ENCODE measurements at regions not wholly inside any gene's neighbourhood (a gene's known extent, or its start where the extent isn't known, plus 50 kb on each side); places are given as distances from the start of the nearest gene placed in this dataset.
"Not testable (repeated sequence)": the region's sequence is repeated elsewhere in the genome, so short reads cannot be mapped to it uniquely, and the experiment has no call there.

DNA sequence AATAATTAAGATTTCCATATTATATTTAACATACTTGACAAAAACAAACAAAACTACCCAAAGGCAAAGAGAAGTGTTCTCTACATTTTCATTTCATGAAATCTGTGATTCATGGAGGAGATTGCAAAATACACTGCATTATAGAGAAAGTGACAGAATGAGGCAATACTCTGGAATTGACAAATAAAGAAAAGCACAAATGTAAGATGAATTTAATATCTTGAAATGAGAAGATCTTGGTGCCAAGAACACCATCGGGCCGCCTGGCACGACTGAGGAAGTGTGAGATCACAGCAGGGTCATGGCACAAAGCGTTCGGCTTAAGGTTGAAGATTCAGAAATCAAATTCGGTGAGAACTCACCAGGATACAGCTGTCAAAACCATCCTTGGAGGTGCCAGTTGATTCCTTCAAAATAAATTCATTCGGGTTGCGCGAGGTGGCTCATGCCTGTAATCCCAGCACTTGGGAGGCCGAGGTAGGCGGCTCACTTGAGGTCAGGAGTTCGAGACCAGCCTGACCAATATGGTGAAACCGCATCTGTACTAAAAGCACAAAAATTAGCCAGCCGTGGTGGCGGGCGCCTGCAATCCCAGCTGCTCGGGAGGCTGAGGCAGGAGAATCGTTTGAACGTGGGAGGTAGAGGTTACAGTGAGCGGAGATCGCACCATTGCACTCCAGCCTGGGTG is 174.0 kb upstream of the PFKP start:
- FAIRE-seq = no peak
- no peak for DNase-seq (ENCODE audit: low spot score)

DNA sequence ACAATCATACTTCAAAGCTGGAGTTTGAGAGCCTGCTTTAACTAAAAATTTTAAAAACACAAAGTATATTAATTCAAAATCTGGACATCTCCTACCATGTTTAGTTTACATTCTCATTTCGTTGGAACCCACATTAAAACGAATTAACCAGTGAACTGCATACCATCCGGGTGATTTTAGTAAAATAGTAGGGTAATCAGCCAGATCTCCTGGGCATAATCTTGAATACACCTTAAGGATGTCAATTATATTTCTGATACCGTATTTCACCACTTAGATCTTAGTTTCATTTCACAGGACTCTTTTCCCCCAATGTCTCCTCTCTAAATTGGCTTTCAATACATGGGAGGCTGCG is 175.6 kb upstream of the PFKP start:
- no peak for DNase-seq (ENCODE audit: low spot score)
- no peak for FAIRE-seq

DNA sequence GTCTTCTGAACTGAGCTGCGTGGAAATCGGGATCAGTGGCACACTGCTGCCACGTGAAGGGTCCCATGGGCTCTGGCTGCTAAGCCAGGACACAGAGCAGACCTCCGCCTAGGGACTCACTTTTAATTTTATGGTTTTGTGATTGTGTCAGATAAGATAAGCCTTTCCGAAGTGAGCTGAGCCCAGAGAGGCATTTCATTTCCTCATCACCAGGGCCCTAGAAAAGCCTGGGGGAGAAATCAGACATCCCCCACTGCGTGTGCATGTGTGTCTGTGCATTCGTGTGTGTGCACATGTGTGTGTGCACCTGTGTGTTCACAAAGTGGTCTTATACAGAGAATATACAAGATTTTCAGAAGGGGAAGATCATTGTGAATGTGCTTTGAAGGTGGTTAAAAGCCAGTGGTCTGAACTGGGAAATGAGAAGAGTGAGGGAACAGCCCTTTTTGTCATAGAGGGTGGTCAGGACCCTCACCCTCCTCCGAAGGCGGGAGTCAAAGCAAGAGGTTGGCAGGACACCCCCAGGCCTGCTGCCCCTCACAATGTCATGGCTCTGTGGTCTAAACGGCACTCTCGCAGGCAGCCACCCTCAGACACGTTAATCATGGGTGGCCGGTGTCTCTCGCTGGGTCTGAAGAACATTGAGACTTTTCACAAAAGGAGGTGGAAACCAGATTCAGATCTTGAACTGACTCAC is 176.1 kb upstream of the PFKP start:
- FAIRE-seq (no peak), DNase-seq (ENCODE audit: low spot score) (no peak)

DNA sequence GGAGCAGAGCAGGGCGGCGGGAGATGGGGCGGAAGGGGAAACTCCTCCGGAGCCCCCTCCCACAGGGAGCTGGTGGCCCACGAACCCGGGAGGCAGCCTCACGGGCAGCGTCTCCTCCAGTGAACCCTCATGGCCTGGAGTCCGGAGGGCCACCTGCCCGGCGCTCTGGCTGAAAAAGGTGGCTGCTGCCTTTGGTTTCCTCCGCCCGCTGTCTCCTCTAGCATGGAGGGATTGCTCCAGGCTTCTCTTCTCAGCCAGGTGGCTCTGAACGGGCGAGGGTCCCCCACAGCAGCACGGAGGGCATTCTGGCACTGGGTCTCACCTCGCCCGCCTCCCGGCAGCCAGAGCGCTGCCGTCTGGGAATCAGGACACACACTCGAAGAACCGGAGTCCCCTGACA is 177.3 kb upstream of the PFKP start:
- no peak for DNase-seq (ENCODE audit: low spot score)
- no peak for FAIRE-seq

DNA sequence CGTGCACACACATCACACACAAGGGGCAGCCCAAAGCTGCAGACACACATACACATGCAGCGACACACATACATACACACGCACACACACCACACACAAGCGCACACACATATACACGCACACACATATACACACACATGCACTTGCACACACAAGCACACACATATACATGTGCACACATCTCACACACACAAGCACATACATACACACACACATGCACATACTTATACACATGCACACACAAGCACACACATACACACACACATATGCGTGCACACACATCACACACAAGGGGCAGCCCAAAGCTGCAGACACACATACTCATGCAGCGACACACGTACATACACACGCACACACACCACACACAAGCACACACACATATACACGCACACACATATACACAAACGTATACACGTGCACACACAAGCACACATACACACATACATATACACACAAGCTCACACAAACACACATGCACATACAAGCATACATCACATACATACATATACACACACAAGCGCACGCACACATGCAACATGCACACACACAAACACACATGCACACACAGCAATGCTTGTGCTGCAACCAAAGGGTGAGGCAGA is 178.8 kb upstream of the PFKP start:
- DNase-seq (ENCODE audit: low spot score) (no peak), FAIRE-seq (no peak)

DNA sequence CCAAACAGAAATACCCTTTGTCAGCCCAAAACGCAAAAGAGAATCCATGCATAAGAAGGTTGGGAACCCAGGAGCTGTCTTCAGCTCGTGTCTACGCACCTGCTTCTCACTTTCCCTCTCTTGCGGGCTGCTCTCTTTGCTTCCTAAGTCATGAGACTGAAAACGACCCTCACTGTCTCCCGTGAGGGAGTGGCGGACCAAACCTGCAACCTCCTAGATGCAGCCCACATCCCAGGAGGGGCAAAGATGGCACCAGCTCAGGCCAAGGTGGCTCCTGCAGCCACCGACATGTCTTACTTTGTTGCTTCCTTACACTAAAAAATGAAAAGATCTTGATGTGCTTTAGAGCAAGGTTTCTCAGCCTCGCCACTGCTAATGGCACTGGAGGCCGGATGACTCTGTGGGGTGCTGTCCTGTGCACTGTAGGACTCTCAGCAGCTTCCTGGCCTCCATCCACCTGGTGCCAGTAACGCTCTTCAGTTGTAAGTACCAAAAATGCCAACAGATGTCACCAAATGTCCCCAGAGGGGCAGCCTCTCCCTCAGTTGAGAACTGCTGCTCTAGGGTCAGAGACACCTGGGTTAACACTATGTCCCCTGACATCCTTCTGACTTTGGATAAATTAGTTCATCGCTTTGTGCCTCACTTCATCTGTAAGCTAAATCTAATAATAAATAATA is 179.8 kb upstream of the PFKP start:
- DNase-seq (ENCODE audit: low spot score) = no peak
- FAIRE-seq = no peak

DNA sequence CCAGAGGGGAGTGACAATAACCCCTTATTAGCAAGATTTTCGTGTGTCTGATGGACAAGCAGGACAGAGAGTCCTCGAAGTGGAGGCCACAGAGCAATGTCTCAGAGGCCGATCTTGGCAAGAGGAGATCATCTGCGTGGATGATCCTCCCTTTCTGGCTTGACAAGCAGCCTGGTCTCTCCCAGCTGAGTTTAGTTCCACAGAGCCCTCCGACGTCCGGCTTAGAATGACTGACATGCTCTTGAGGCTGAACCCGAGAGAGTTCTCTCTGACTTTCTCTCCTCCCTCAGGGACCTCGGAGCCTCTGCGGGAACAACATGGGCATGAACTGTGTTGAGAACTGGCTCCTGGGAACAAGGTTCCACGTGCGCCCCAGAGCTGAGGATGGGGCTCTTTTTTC is 180.7 kb upstream of the PFKP start:
- DNase-seq (ENCODE audit: low spot score) (no peak), FAIRE-seq (no peak)

DNA sequence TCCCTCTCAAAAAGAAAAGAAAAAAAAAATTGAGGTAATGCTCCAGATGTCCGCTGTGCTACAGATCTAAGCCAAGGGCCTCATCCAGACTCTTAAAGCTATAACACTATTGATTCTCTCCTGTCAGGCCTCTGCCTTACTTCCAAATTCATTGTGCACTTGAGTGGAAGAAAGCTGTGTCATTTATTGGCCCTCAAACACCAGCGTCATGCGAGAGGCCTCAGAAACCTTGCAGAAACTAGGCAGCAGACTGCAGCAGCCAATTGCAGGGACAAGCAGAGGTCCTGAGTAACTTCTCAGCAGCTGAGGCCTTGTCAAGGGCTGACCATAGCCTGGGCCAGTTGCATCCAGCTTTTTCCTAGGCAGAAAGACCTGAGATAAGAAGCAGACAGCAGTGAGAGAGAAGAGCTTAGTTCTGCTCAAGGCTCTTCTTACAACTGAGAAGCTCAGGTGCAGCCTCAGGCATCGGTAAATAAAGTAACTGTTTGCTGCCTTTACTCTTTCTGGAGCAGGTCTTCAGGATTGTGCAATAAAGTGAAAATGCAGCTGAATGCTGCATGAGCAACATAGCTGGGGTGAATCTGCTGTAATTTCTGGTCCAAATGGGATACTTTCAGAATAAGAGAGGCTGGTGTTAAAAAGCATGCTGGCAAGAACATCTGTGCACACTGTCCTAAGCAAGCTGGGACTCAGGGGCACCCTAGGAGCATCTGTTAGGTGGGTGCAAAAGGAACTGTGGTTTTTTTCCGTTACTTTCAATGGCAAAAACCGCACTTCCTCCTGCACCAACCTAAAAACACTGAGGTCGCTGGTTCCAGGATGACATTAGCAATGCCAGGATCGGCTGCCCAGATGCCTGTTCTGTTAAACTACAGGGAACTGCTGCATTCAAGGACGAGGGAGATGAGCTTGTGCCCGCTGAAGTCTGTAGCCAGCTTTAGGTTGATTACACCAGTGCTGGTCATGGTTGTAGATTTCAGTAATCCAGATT is 181.8 kb upstream of the PFKP start:
- no peak for FAIRE-seq
- DNase-seq (ENCODE audit: low spot score) = no peak

DNA sequence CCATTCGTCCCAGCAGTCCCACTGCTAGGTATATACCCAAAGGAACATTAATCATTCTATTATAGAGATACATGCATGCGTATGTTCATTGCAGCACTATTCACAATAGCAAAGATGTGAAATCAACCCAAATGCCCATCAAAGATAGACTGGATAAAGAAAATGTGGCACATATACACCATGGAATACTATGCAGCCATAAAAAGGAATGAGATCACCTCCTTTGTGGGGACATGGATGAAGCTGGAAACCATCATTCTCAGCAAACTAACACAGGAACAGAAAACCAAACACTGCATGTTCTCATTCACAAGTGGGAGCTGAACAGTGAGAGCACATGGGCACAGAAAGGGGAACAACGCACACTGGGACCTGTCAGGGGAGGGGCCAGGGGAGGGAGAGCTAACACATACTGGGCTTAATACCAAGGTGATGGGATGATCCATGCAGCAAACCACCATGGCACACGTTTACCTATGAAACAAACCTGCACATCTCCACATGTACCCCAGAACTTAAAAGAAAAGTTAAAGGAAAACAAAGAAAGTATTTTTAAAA is 183.3 kb upstream of the PFKP start:
- FAIRE-seq = not testable (repeated sequence)

DNA sequence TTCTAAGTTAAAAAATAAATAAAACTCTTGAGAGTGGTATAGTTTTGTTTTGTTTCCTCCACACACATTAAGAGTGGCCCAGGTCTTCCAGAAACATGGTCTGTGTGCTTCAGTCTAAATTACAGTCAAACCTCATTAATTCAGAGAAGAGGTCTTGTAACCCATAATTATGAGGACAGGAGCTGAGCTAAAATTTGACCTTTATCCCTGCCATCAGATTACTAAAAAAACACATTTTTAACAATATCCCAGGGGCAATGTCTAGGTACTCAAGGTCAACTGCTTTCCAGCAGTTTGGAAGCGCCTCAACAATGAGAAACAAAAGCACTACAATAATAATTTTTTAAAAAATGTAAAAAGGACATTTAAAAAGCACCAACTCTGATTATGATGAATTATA is 184.1 kb upstream of the PFKP start:
- no peak for FAIRE-seq

More for the DNA sequence above, 183.3 kb upstream of the PFKP start:
- not testable (repeated sequence) for DNase-seq (ENCODE audit: low spot score)

DNA sequence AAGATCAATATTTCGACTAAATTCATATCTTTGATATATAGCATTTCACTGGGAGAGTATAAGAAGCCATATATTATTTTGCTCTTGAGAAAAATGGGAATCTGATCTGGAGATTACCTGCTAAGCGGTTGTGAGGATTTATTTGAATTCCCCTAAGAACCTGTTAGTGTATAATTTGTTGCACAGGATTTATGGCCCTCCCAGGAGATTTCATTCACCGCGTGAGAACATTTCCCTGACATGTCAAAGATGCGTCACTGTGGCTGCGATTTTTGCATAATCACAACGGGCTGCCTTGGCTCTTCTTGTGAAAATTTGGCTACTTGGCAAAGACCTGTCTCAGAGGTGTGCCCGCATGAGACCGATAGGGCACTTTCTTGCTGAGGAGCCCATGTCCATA is 184.7 kb upstream of the PFKP start:
- FAIRE-seq (no peak), DNase-seq (ENCODE audit: low spot score) (no peak)

More for the DNA sequence above, 184.1 kb upstream of the PFKP start:
- no peak for DNase-seq (ENCODE audit: low spot score)

DNA sequence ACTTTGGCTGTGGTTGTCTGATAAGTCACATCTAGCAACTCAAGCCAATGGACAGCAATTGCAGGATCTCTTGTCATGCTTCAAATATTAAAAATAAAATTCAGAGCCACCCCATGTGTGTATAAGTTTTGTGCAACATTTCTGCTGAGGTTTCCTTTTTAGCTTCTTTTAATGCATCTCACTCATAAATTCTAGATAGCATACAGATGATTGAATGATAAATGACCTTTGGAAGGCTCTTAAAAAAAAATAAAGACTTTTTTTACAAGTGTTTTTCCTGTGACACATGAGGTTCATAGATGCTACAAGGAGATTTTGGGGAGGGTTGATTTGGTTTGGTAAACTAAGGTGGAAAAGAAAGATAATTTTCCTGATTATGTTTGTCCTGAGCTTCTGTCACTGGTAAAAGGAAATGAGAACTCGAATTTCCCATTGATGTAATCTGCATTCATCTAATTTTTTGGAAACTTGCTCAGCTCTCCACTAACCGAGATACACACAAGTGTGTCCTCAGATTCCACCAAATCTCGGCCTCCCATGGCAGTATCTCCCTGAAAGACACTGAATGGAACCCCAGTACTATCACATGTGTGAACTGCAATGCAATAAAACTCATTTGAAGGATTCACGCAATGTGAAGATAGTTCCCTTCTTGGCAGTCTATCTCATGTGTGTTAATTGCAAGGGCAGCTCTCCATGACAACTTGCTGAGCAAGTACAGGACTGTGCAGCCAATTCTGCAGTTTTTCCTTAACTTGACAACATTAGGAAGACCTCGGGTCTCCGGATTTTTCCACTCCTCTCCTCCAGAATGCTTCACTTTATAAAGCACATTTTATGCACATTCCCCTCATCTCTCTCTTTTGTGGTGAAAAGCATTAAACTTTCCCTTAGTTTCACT is 185.4 kb upstream of the PFKP start:
- DNase-seq (ENCODE audit: low spot score) (no peak), FAIRE-seq (no peak)

DNA sequence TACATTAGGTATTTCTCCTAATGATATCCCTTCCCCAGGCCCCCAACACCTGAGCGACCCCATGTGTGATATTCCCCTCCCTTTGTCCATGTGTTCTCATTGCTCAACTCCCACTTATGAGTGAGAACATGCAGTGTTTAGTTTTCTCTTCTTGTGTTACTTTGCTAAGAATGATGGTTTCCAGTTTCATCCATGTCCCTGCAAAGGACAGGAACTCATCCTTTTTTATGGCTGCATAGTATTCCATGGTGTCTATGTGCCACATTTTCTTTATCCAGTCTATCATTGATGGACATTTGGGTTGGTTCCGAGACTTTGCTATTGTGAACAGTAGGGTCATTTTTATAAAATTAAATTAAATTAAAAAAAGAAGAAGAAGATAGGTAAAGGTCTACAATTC is 187.3 kb upstream of the PFKP start:
- not testable (repeated sequence) for DNase-seq (ENCODE audit: low spot score); FAIRE-seq

DNA sequence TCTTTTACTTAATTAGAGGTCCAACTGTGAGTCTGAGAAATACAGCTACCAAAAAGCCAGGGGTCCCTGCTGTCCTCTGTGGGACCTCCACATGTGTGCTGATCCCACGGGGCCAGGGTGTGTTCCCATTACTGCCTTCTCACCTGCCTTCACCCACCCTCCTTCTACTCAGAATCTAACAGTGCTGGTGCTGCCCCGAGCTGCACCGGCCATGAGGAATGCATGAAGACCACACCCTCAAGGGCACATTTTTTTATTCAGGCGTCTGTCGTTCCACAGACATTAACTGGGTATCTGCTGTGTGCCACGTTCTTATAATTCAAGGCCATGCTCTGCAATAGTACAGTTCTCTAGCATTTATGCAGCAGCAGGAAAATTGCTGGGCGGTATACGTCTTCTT is 188.5 kb upstream of the PFKP start:
- FAIRE-seq (no peak), DNase-seq (ENCODE audit: low spot score) (no peak)

DNA sequence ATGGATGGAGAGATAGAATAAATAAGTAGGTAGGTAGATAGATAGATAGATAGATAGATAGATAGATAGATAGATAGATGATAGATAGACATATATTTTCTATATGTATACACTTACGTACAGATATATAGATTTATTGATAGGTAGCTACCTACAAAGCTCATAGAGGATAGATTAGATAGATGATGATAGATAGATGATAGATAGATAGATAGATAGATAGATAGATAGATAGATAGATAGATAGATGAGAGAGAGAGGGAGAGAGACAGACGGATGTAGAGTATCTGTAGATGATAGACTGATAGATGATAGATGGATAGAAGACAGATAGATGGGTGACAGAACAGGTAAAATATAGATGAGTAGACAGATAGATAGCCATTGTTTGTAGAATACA is 191.3 kb upstream of the PFKP start:
- no peak for DNase-seq (ENCODE audit: low spot score)
- no peak for FAIRE-seq

DNA sequence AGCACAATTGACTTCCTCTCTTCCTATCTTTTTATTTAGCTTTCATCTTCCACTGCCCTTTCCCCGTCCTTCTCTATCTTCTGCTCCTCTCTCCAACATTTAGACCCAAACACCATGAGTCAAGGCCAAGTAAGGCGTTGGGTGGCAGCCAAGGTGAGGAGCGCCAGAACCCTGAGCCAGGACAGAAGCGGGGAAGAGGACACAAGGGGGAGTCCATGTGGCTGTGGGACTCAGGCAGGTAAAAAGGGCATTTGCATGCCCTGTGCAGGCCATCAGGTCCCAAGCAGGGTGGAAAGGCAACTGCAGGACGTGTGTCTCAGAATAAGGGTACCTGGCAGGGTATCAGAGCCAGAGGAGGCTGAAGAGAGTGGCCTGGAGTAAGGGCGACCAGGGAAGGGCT is 192.4 kb upstream of the PFKP start:
- DNase-seq (ENCODE audit: low spot score) (no peak), FAIRE-seq (no peak)

DNA sequence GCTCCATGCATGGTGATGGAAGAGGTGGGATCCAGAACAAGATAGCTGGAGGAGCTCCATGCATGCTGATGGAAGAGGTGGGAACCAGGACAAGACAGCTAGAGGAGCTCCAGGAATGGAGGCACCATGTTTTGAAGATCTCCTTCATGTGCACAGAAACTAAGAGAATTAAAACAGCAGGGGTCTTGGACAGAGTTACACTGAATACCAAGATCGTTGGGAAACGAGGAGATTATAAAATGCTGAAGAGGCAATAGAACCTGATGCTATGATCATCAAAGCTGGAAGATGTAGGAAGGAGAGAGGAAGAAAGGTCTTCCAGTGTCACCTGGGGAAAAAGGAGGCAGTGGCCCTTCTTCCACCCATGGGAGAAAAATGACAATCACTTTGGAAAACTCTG is 193.6 kb upstream of the PFKP start:
- DNase-seq (ENCODE audit: low spot score) (no peak), FAIRE-seq (no peak)

DNA sequence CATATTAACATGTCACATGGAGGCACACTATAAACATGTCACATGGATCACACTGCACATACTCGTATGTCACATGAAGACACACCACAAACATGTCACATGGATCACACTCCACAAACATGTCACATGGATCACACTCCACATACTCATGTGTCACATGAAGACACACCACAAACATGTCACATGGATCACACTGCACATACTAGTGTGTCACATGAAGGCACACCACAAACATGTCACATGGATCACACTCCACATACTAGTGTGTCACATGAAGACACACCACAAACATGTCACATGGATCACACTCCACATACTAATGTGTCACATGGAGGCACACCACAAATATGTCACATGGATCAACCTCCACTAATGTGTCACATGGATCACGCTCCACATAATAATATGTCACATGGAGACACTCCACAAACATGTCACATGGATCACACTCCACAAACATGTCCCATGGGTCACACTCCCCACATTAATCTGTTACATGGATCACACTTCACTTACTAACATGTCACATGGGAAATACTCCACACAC is 195.6 kb upstream of the PFKP start:
- DNase-seq (ENCODE audit: low spot score) (no peak), FAIRE-seq (no peak)

DNA sequence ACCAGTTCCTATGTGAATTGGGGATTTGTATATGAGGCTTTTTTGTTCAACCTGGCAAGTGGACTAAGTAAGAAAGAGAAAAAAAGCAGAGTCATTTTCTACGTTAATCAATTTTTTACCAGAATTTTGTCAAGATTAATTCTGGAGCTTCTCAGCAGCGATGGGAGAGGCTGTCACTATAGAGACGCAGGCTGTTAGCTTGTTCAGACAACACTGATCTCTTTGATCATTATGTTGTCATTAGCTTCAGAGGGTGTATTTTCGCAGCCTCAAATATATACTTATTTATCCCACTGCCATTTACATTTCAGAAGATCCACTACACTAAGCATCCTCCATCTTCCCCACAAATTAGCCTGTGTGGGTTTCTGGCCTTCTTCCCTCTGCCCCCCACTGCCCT is 196.7 kb upstream of the PFKP start:
- FAIRE-seq = no peak
- no peak for DNase-seq (ENCODE audit: low spot score)

Data from urothelium cell line (cell line).